GM20000 (cell line): ENCODE measurements at regions not wholly inside any gene's neighbourhood (a gene's known extent, or its start where the extent isn't known, plus 50 kb on each side); places are given as distances from the start of the nearest gene placed in this dataset.

Experiments used
- DNase-seq: peaks from one replicate; pipeline ENCODE4 v3.0.0; 2012; ENCODE audit warnings: low spot score
- TF ChIP-seq, protein P1 (sequence below): IDR thresholded peaks from 2 replicates; pipeline ENCODE4 v1.5.1; 2012; ENCODE audit warnings: mild to moderate bottlenecking, control low read depth; ENCODE audit errors: extremely low read depth, missing control alignments

DNA sequence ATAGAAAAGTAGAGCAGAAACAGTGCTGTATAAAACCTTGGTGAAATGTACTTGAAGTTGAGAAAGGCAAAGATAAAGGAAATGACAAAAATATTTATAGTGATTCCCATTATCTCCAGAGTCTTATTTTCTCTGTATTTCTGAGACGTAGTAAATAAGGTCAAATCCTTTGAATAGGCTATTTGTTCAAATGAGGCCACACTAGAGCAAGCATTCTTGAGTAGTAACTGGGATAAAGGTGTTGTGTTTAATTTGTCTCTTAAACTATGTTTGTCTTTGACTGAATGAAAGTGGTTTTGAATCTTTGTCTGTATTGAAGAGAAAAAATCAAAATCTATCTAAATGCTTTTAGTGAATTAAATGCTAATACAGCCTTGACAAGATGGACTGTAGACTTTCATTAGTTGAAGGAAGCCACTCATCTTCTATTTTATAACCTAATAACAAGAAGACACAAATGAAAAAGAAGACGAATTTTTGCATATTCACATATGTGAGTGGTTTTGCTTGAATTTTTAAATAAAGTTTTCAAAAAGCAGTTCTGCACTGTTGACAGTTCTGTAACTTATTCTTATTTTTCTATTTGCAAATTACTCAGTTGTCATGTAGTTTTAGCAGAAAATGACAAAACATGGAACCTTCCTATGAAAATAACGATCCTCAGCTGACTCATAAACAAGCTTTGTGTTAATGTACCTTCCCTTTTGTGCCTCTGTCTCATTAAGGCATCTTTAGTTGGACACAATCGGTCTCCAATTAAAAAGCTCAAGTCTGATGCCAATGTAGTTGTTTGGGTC lies 94.8 kb upstream of the PCDH18 start:
- TF ChIP-seq, protein P1, sequence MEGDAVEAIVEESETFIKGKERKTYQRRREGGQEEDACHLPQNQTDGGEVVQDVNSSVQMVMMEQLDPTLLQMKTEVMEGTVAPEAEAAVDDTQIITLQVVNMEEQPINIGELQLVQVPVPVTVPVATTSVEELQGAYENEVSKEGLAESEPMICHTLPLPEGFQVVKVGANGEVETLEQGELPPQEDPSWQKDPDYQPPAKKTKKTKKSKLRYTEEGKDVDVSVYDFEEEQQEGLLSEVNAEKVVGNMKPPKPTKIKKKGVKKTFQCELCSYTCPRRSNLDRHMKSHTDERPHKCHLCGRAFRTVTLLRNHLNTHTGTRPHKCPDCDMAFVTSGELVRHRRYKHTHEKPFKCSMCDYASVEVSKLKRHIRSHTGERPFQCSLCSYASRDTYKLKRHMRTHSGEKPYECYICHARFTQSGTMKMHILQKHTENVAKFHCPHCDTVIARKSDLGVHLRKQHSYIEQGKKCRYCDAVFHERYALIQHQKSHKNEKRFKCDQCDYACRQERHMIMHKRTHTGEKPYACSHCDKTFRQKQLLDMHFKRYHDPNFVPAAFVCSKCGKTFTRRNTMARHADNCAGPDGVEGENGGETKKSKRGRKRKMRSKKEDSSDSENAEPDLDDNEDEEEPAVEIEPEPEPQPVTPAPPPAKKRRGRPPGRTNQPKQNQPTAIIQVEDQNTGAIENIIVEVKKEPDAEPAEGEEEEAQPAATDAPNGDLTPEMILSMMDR = no peak
- no peak for DNase-seq

DNA sequence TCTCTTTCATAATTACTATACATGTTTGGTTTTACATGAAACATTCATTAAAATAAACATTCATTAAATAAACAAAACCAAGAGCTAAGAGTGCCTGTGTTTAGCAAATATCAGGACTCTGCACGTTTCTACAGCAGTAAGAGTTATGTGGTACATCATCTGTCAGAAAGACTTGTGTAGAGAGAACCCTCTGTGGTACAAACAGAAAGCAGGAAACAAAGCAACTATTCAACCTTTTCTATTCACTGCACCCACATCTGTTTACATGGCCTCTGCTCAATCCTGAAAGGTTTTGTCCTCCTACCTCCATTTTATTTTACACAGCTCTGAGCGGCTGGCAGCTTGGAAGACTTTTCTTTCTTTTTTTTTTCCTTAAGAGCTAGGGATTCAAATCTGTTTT lies 90.7 kb upstream of the PCDH18 start:
- no peak for DNase-seq

GRCh38 chr4:137621056-137621455 lies 88.8 kb upstream of the PCDH18 start:
- DNase-seq = no peak
- TF ChIP-seq, protein P1 = no peak

More for the DNA sequence above, 90.7 kb upstream of the PCDH18 start:
- TF ChIP-seq, protein P1 = no peak

- TF ChIP-seq, protein P1 = no peak
- DNase-seq = no peak
These were observed 82.2 kb upstream of the PCDH18 start for GRCh38 chr4:137614491-137614890.

- no peak for DNase-seq
- TF ChIP-seq, protein P1 = no peak
These were observed 79.9 kb upstream of the PCDH18 start for GRCh38 chr4:137611998-137612700.

- TF ChIP-seq, protein P1 = no peak
- DNase-seq = no peak
These were observed 78.7 kb upstream of the PCDH18 start for GRCh38 chr4:137610960-137611359.

- no peak for DNase-seq
- TF ChIP-seq, protein P1 = no peak
These were observed 77.6 kb upstream of the PCDH18 start for GRCh38 chr4:137609718-137610430.
